ENCODE measurements at regions not wholly inside any gene's neighbourhood (a gene's known extent, or its start where the extent isn't known, plus 50 kb on each side); places are given as distances from the start of the nearest gene placed in this dataset.
A peak's percentile ranks its signal among the peaks of the same experiment; 100 is the strongest.

DNA sequence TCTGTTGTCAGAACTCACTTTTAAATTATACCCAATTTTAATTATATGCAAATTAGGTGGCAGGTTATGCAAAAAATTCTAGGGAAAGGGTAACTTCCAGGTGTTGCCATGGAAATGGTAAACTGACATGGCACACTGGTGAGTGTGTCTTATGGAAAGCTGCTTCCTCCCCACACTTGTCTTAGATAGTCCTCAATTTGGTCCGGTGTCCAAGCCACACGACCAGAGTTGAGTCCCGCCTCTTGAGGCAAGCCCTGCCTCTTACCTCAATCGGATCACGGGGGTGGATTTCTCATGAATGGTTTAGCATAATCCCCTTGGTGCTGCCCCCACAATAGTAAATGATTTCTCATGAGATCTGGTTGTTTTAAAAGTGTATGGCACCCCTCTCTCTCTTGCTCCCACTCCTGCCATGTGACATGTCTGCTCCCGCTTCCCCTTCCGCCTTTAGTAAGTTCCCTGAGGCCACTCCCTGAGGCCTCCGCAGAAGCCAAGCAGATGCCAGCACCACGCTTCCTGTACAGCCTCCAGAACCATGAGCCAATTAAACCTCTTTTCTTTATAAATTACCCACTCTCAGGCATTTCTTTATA lies 74.9 kb downstream of the MATN1 start:
- TF ChIP-seq CTCF (conservative IDR thresholded peaks at IDR 0.05; ENCODE audit: low read depth), result no peak
- ChIA-PET CTCF (no interaction called here), POLR2A (ENCODE audit: low non-redundant PET) (no interaction called here)
- H3K27ac ChIP-seq, result no peak overlapping the region
- no peak for DNase-seq (ENCODE audit: low spot score)

DNA sequence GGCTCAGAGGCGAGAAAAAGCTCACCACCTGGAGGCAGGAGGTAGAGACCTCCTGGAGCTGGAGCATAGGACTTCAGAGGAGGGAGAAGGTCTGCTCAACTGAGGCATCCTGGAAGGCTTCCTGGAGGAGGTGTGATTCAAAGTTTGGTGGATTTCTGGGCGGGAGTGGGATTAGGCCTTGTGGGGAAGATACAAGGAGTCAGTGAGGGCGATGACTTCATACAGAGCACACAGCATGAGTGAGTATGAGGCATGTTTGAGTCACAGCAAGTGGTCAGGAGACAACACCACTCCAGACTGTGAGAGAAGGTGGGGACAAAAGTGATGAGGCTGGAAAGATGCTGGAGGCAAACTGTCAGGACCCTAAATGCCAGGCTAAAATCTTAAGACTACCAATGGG lies 77.6 kb downstream of the MATN1 start:
- CTCF ChIA-PET, result no interaction called here
- no peak overlapping the region for H3K27ac ChIP-seq
- TF ChIP-seq CTCF (conservative IDR thresholded peaks at IDR 0.05; ENCODE audit: low read depth), result no peak
- POLR2A ChIA-PET (ENCODE audit: low non-redundant PET), result no interaction called here
- DNase-seq (ENCODE audit: low spot score), result peak; percentile 59

DNA sequence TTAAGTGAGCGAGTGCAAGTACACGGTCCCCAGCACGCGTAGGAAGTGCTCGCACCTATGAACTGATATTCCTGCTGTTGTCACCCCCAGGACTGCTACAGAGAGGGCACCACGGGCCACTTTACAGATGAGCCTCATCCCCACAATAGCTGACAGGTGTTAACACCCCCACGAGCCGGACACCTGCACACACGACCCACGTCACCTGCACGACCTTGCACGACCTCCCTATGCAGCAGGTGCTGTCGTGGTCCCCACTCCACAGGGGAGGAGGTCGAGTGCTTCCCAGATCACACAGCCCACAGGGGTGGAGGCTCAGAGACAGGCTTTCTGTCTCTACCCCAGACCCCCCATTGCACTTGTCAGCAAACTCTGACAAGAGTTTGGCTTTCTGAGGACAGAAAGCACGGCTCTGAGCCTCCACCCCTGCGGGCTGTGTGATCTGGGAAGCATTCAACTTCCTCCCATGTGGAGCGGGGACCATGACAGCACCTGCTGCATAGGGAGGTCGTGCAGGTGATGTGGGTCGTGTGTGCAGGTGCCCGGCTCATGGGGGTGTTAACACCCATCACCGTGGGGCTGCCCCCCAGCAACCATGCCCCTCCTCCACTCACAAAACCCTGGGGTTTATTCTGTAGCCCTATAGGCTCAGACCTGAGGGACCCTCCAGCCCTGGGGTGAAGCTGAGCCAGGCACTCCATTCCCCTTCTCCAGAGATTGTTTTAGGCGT lies 80.8 kb downstream of the MATN1 start:
- no peak overlapping the region for H3K27ac ChIP-seq
- ChIA-PET CTCF (no interaction called here), POLR2A (ENCODE audit: low non-redundant PET) (no interaction called here)
- DNase-seq (ENCODE audit: low spot score), result no peak
- no peak for TF ChIP-seq CTCF (conservative IDR thresholded peaks at IDR 0.05; ENCODE audit: low read depth)

DNA sequence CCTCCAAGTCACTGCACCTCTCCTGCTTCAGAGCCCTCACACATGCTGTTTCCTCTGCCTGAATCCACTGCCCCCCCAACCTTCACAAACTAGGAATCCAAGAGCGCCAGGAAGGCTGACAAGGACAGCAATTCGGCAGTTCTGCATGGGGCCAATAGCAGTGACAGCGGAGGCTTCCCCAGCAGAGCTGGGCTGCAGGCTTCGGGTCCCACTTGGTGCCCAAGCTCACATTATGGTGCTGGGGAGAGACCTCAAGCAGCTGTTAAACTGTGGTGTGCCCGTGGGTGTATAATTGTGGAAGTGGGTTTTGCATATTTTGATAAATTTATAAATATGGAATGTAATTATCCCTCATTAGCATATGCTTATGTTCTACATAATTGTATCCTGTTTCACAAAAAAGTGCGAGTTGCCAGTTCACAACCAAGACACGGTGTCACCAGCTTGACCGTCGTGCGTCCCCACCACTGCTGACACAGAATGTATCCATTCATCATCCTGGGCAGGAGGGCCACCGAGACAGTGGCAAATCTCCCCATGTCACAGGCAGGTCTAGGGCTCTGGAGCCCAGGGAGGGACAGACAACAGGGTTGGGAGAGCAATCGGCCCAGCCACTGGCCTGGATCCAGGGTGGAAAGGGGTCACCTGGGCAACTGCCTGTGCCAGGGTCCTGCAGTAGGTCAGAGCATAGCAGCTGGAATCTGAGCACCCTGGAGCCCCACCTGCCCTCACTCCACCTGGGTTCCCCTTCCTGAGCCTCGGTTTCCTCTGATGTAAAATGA lies 81.6 kb downstream of the MATN1 start:
- H3K27ac ChIP-seq, result no peak overlapping the region
- ChIA-PET POLR2A (ENCODE audit: low non-redundant PET) (no interaction called here), CTCF (interaction anchor here (0.5 kb wide), 1 partner anchor 1532 kb away, joined by 7 read pairs; no protein-coding TSS in a partner anchor)
- DNase-seq (ENCODE audit: low spot score), result no peak
- no peak for TF ChIP-seq CTCF (conservative IDR thresholded peaks at IDR 0.05; ENCODE audit: low read depth)

- POLR2A ChIA-PET (ENCODE audit: low non-redundant PET), result no interaction called here
- no peak overlapping the region for H3K27ac ChIP-seq
- DNase-seq (ENCODE audit: low spot score), result no peak
- CTCF ChIA-PET, result no interaction called here
- no peak for TF ChIP-seq CTCF (conservative IDR thresholded peaks at IDR 0.05; ENCODE audit: low read depth)
These were observed 83.4 kb downstream of the MATN1 start for GRCh38 chr1:30639881-30640452.

DNA sequence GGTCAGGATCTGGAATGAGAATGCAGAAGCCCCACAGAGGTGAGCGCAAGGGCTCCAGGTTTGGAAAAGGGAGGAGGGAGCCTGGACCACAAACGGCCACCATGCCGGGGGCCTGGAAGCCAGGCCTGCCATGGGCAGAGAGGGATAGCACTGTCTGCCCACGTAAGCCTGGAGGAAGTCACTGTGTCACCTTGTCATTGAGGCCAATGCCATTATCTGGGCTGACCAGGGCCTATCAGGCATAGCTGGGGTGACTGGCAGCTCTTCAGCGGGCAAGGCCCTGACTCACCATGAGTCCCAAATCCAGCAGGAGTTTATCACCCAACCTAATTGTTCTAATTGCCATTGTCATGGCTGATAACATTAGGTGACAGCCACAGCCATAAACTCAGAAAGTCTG lies 84.6 kb downstream of the MATN1 start:
- no peak for TF ChIP-seq CTCF (conservative IDR thresholded peaks at IDR 0.05; ENCODE audit: low read depth)
- no peak for DNase-seq (ENCODE audit: low spot score)
- no peak overlapping the region for H3K27ac ChIP-seq
- ChIA-PET CTCF (no interaction called here), POLR2A (ENCODE audit: low non-redundant PET) (no interaction called here)

All from RWPE1 (cell line).